HG03460 (cell line): ENCODE measurements at regions not wholly inside any gene's neighbourhood (a gene's known extent, or its start where the extent isn't known, plus 50 kb on each side); places are given as distances from the start of the nearest gene placed in this dataset.

Experiments
- ATAC-seq: cut with Tn5 transposase; IDR thresholded peaks from one replicate; pipeline ENCODE4 v1.9.1; 2021; ENCODE audit not compliant: unreplicated experiment

DNA sequence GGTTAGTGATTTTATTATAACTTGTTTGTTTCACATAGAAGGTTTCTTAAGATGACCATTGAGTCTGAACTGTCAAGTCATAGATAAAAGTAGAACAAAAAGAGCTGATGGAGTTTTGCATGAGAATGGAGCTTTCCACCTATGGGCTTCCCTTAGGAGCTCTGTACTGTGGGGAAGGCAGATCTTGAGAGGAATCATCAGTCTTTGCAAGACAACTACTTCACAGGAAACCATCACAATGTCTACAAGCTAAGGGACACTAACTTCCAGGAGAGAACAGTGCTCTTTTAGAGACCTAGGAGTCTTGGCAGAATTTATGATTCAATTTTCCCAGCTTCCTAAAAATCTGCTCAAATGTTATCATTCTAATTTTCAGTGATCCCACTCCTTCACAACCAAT is 78.2 kb downstream of the FBXO5 start:
- ATAC-seq, result no peak

- no peak for ATAC-seq
Observed at GRCh38 chr6:152905551-152906299, 77.1 kb downstream of the FBXO5 start.

GRCh38 chr6:152909241-152909640 is 73.6 kb downstream of the FBXO5 start:
- no peak for ATAC-seq

DNA sequence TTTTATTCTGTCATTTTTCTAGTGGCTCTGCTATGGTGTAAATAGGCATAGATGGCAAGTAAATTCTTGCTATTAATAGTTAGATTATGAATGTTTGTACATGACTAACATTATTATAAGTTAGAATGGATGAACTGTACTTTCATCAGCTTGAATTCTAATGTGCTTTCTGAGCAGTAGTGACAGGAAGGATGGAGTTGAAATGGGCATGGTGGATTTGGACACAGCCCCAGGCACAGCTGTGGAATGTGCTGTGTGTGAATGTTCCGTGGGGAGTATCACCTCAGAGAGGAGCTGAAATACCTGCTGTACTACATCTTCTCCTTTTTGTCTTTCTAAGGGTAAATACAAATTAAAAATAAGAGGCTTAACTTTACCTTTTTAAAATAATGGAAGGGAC is 66.8 kb downstream of the FBXO5 start:
- no peak for ATAC-seq

DNA sequence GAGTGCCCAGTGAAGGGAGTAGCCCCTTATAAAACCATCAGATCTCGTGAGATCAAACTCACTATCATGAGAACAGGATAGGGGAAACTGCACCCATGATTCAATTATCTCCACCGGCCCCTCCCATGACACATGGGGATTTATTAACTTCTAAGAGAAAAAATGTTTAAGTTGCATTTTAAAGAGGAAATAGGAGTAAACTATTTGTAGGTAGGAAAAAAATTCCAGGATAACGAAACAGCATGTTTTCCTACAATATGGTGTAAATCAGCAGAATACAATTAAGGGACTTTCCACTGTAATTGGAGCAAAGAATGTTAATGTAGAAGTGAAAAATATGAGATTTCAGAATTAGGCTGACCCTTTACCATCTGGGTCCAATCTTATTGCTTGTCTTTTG is 63.9 kb downstream of the FBXO5 start:
- ATAC-seq, result no peak

- no peak for ATAC-seq
Observed at GRCh38 chr6:152920016-152920415, 62.8 kb downstream of the FBXO5 start.
